ENCODE measurements at regions not wholly inside any gene's neighbourhood (a gene's known extent, or its start where the extent isn't known, plus 50 kb on each side); places are given as distances from the start of the nearest gene placed in this dataset.

GRCh38 chr2:487186-488079, 189.8 kb downstream of the TMEM18 start:
- TF ChIP-seq, protein P1, sequence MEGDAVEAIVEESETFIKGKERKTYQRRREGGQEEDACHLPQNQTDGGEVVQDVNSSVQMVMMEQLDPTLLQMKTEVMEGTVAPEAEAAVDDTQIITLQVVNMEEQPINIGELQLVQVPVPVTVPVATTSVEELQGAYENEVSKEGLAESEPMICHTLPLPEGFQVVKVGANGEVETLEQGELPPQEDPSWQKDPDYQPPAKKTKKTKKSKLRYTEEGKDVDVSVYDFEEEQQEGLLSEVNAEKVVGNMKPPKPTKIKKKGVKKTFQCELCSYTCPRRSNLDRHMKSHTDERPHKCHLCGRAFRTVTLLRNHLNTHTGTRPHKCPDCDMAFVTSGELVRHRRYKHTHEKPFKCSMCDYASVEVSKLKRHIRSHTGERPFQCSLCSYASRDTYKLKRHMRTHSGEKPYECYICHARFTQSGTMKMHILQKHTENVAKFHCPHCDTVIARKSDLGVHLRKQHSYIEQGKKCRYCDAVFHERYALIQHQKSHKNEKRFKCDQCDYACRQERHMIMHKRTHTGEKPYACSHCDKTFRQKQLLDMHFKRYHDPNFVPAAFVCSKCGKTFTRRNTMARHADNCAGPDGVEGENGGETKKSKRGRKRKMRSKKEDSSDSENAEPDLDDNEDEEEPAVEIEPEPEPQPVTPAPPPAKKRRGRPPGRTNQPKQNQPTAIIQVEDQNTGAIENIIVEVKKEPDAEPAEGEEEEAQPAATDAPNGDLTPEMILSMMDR (conservative IDR thresholded peaks at IDR 0.05; ENCODE audit: low read depth, low read length) = no peak
- TF ChIP-seq EZH2 (IDR thresholded peaks at IDR 0.05; ENCODE audit: low read length, unreplicated experiment) = no peak

All from PC-3 (cell line).